Uterus (tissue), 2 donors: ENCODE measurements at regions not wholly inside any gene's neighbourhood (a gene's known extent, or its start where the extent isn't known, plus 50 kb on each side); places are given as distances from the start of the nearest gene placed in this dataset.

ENCODE experiments used
- CTCF ChIP-seq, 4 experiments: fragments of 200-600 bp in 2 of 4; fragments of 450-650 bp in 2 of 4; sonication (generic) in 2 of 4; IDR thresholded peaks; one replicate each; pipeline ENCODE4 v1.5.1; 2016 to 2019; ENCODE audit warnings: antibody characterized with exemption in 4 of 4, mild to moderate bottlenecking in 2 of 4, moderate library complexity in 1 of 4
- POLR2A ChIP-seq, 2 donors: fragments of 450-650 bp; IDR thresholded peaks; one replicate each; pipeline ENCODE4 v1.6.1; 2016; ENCODE audit warnings: antibody characterized with exemption in 2 of 2, mild to moderate bottlenecking in 1 of 2, moderate library complexity in 1 of 2

GRCh38 chr9:29212397-29213387 lies 1639.4 kb upstream of the C9orf72 start:
- no peak for TF ChIP-seq CTCF (IDR thresholded peaks at IDR 0.05)
- no peak for TF ChIP-seq POLR2A (IDR thresholded peaks at IDR 0.05)
